OCI-LY3 (cell line): ENCODE measurements at regions not wholly inside any gene's neighbourhood (a gene's known extent, or its start where the extent isn't known, plus 50 kb on each side); places are given as distances from the start of the nearest gene placed in this dataset.

Source experiments
- H2AFZ ChIP-seq: fragments of 200-600, 300-600 bp; shearing (Covaris generic); 2 replicates; pipeline ENCODE4 v1.6.0; 2014; ENCODE audit warnings: antibody characterized with exemption, low read depth, low read length
- H3K27ac ChIP-seq: fragments of 200-600, 300-600 bp; sonication (generic); 2 replicates; pipeline ENCODE4 v1.5.1; 2014; ENCODE audit warnings: mild to moderate bottlenecking, low read length, moderate library complexity, mixed read lengths
- H3K27me3 ChIP-seq: fragments of 200-600, 300-600 bp; sonication (generic); 2 replicates; pipeline ENCODE4 v1.6.1; 2014; ENCODE audit warnings: low read depth, low read length, mixed read lengths
- H3K36me3 ChIP-seq: fragments of 200-600, 300-600 bp; sonication (generic); replicated peaks from 2 replicates; pipeline ENCODE3; 2014; ENCODE audit warnings: low read depth, low read length, mixed read lengths
- H3K4me1 ChIP-seq: fragments of 300-600, 200-600 bp; sonication (generic); 2 replicates; pipeline ENCODE4 v1.6.1; 2014; ENCODE audit warnings: low read length, mixed read lengths
- H3K4me2 ChIP-seq: fragments of 200-600, 300-600 bp; sonication (generic); 2 replicates; pipeline ENCODE4 v1.6.1; 2014; ENCODE audit warnings: low read length, mixed read lengths
- H3K4me3 ChIP-seq: fragments of 300-600, 200-600 bp; sonication (generic); 2 replicates; pipeline ENCODE4 v1.5.1; 2014; ENCODE audit warnings: antibody characterized with exemption, mild to moderate bottlenecking, low read length, moderate library complexity
- H3K79me2 ChIP-seq: fragments of 300-600, 200-600 bp; shearing (Covaris generic); 2 replicates; pipeline ENCODE4 v1.6.1; 2014; ENCODE audit warnings: mild to moderate bottlenecking, low read length, mixed read lengths
- H3K9ac ChIP-seq: fragments of 300-600, 200-600 bp; shearing (Covaris generic); 2 replicates; pipeline ENCODE4 v1.6.0; 2014; ENCODE audit warnings: mild to moderate bottlenecking, low read length, moderate library complexity
- H3K9me3 ChIP-seq: fragments of 200-600, 300-600 bp; shearing (Covaris generic); 2 replicates; pipeline ENCODE4 v1.6.1; 2014; ENCODE audit warnings: low read length, mixed read lengths; ENCODE audit not compliant: insufficient read depth
- H4K20me1 ChIP-seq: fragments of 200-600, 300-600 bp; sonication (generic); 2 replicates; pipeline ENCODE4 v1.6.1; 2016; ENCODE audit warnings: low read length, mixed read lengths; ENCODE audit not compliant: insufficient read depth
- EZH2phosphoT487 ChIP-seq: fragments of 200-600 bp; shearing (Covaris generic); IDR thresholded peaks from 2 replicates; pipeline ENCODE4 v1.6.1; 2018; ENCODE audit warnings: antibody characterized with exemption, mixed run types, low read depth
- TF ChIP-seq, protein P1 (sequence below): fragments of 200-600, 300-600 bp; sonication (generic); IDR thresholded peaks from 2 replicates; pipeline ENCODE4 v1.5.1; 2014; ENCODE audit warnings: antibody characterized with exemption, low read length, low read depth

DNA sequence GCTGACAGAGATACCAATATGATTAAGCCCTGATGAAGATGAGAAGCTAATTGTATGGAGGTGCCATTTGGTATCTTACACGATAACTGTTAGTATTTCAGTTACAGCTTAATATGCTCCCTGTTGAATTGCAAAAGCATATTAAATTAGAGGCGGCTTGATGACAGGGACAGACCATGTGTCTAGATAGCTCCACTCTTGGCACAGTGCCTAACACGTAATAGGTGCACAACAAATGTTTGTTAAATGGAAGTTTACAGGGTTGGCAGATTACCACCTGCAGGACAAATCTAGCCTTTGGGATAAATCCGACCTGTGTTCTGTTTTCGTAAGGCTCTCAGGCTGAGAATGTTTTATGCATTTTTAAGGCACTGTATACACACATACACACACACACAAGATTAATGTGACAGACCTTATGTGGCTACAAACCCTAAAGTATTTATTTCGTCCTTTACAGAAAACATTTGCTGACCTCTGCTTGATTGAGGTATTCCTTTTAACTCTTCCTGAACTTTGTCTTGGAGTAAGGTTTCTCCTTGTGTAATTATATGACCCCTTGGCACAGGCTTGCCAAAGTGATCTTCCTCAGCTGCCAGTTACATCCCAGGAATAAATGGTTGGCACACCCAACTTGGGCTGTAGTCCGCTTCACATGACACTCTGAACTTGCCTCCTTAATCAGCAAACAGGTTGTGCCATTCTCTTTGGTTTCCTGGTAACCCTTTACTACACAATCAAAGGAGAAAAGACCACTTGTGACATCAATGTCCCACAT lies 348.9 kb downstream of the HRH4 start:
- Histone ChIP-seq H2AFZ (no peak overlapping the region), H3K79me2 (no peaks in the 10 kb centered on the region), H3K4me2 (no peak overlapping the region), H3K9ac (no peak overlapping the region), H3K4me1 (no peaks in the 10 kb centered on the region), H4K20me1 (no peaks in the 10 kb centered on the region), H3K4me3 (no peak overlapping the region), H3K36me3 (no peaks in the 10 kb centered on the region), H3K27ac (no peak overlapping the region), H3K9me3 (no peaks in the 10 kb centered on the region), H3K27me3 (0 out of 2 replicates have a peak, but pooled peaks cover 3% of the 10 kb centered on the region)
- no peak for TF ChIP-seq EZH2phosphoT487
- TF ChIP-seq, protein P1, sequence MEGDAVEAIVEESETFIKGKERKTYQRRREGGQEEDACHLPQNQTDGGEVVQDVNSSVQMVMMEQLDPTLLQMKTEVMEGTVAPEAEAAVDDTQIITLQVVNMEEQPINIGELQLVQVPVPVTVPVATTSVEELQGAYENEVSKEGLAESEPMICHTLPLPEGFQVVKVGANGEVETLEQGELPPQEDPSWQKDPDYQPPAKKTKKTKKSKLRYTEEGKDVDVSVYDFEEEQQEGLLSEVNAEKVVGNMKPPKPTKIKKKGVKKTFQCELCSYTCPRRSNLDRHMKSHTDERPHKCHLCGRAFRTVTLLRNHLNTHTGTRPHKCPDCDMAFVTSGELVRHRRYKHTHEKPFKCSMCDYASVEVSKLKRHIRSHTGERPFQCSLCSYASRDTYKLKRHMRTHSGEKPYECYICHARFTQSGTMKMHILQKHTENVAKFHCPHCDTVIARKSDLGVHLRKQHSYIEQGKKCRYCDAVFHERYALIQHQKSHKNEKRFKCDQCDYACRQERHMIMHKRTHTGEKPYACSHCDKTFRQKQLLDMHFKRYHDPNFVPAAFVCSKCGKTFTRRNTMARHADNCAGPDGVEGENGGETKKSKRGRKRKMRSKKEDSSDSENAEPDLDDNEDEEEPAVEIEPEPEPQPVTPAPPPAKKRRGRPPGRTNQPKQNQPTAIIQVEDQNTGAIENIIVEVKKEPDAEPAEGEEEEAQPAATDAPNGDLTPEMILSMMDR, result no peak

DNA sequence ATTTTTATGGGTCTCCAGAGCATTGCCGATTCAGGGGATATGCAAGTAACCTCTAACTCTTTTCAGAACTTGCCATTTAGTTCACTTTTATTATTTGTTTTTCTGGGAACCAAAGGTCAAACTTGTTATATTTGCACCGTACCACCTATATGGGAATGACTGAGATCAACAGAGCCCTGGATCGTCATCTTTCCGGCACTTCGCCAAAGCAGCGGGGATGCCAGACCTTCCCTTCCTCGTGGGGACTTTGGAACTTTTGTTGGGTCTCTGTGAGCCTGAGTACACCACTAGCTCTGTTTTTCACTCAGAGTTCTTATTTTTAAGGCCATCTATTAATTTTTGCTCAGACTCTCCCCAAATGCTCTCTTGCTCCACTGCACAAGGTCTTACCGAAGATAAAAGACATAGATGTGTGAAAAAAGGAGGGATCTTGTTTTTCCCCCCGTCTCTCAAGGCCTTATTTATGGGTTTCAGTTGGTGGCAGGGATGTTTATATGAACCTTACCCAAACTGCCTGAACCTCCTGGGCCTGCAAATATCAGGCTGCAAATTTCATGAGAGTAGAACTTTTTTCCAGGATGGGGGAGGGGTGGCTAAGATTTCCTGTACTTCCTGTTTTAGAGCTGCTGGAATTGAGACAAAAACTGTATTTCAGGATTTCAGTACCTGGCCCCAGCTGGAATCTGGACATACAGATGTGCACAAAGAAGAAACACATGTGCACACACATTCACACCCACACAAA lies 350.3 kb downstream of the HRH4 start:
- Histone ChIP-seq H3K36me3 (no peaks in the 10 kb centered on the region), H3K27ac (no peak overlapping the region), H2AFZ (no peak overlapping the region), H4K20me1 (no peaks in the 10 kb centered on the region), H3K27me3 (0 out of 2 replicates have a peak, but pooled peaks cover 3% of the 10 kb centered on the region), H3K4me3 (no peak overlapping the region), H3K9ac (no peak overlapping the region), H3K79me2 (no peaks in the 10 kb centered on the region), H3K4me2 (no peak overlapping the region), H3K9me3 (no peaks in the 10 kb centered on the region), H3K4me1 (no peaks in the 10 kb centered on the region)
- TF ChIP-seq EZH2phosphoT487, result no peak
- TF ChIP-seq, protein P1, result no peak

DNA sequence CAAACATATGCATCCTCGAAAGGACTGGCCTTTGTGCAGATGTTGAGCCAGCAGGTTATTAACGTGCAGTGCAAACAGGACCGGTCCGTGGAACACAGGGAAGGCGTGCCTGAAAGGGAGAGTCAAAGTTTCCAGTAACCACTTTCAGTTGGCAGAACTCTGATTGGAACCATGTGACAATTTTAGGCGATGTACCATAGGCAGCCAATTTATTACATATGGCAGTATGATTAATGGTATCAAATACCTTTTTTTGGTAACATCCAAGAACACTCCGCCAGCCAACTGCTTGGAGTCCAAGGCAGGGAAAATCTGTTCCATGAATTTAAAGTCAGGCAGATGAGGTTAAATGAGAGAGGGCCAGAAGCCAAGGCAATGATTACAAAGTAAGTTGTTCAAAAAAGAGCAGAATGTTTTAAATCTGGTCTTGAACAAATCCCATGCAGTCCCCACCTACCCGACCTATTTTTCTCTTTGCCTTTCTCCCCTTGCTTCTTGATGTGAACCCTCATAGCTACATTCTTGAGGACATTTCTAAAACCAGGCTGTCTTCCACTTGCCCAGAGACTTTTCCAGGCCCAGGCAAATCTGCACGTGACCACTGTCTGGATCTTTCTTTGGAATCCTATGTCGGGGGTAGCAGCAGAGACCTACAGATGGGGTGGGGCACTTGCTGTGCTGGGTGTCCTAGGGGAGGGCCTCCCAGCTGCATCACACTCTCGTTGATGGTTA lies 351.7 kb downstream of the HRH4 start:
- Histone ChIP-seq H3K9me3 (no peaks in the 10 kb centered on the region), H3K27me3 (peaks cover 3% of the 10 kb centered on the region; the same call in 1 of the 2 replicates), H2AFZ (no peak overlapping the region), H3K9ac (no peak overlapping the region), H3K27ac (no peak overlapping the region), H3K79me2 (no peaks in the 10 kb centered on the region), H3K36me3 (no peaks in the 10 kb centered on the region), H3K4me3 (no peak overlapping the region), H4K20me1 (no peaks in the 10 kb centered on the region), H3K4me2 (no peak overlapping the region), H3K4me1 (no peaks in the 10 kb centered on the region)
- TF ChIP-seq, protein P1, result no peak
- TF ChIP-seq EZH2phosphoT487, result no peak

DNA sequence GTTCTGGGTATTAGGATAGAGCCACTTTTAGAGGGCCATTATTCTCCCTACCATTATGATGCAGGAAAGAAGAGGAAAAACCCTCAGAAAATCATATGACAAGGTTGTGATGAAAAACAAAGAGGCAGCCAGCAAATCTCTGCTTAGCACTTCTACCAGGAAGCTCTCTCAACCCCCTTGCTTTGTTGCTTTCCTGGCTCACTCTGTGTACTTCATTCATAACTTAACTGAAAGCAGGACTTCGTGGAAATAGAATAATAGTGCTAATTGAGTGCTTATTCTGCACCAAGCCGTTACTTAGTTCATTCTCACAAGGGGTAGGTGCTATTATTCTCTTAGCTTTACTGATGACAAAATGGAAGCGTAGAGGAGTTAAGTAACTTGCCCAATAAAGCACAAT lies 354.1 kb downstream of the HRH4 start:
- no peaks in the 10 kb centered on the region for H3K9me3 ChIP-seq
- peaks cover 6% of the 10 kb centered on the region for H3K27me3 ChIP-seq
- no peak overlapping the region for H3K4me3 ChIP-seq
- no peaks in the 10 kb centered on the region for H3K4me1 ChIP-seq
- H3K36me3 ChIP-seq, result no peaks in the 10 kb centered on the region
- H3K79me2 ChIP-seq, result no peaks in the 10 kb centered on the region
- no peak overlapping the region for H3K27ac ChIP-seq
- H2AFZ ChIP-seq, result no peak overlapping the region
- H3K9ac ChIP-seq, result no peak overlapping the region
- no peaks in the 10 kb centered on the region for H4K20me1 ChIP-seq
- H3K4me2 ChIP-seq, result no peak overlapping the region
- TF ChIP-seq, protein P1, result no peak
- TF ChIP-seq EZH2phosphoT487, result no peak
